Hepatocyte (in vitro differentiated cells): ENCODE measurements at regions not wholly inside any gene's neighbourhood (a gene's known extent, or its start where the extent isn't known, plus 50 kb on each side); places are given as distances from the start of the nearest gene placed in this dataset.

ENCODE experiments used
- CTCF ChIP-seq: fragments of 200-600 bp; sonication (generic); IDR thresholded peaks from 2 replicates; pipeline ENCODE4 v1.5.1; 2016; ENCODE audit warnings: antibody characterized with exemption, mild to moderate bottlenecking; ENCODE audit not compliant: poor library complexity
- EZH2 ChIP-seq: fragments of 200-600 bp; sonication (generic); IDR thresholded peaks from 2 replicates; pipeline ENCODE4 v1.6.1; 2016; ENCODE audit warnings: antibody characterized with exemption, mild to moderate bottlenecking, borderline replicate concordance

- TF ChIP-seq CTCF (no peak), EZH2 (no peak)
Observed at GRCh38 chr6:21396313-21396712, 197.2 kb upstream of the SOX4 start.
